ENCODE measurements at regions not wholly inside any gene's neighbourhood (a gene's known extent, or its start where the extent isn't known, plus 50 kb on each side); places are given as distances from the start of the nearest gene placed in this dataset.

- TF ChIP-seq CTCF (conservative IDR thresholded peaks at IDR 0.05; ENCODE audit: low read depth in 2 of 2) (no peak), EZH2 (IDR thresholded peaks at IDR 0.05; ENCODE audit: low read depth, unreplicated experiment) (no peak), CREB1 (CRISPR knock-in tag; IDR thresholded peaks at IDR 0.05; ENCODE audit: low read depth) (no peak), POLR2AphosphoS5 (IDR thresholded peaks at IDR 0.05; ENCODE audit: low read depth) (no peak), REST (IDR thresholded peaks at IDR 0.05; ENCODE audit: unreplicated experiment) (no peak), EZH2phosphoT487 (IDR thresholded peaks at IDR 0.05; ENCODE audit: unreplicated experiment) (no peak), ETS1 (IDR thresholded peaks at IDR 0.05) (no peak), JUNB (IDR thresholded peaks at IDR 0.05; ENCODE audit: unreplicated experiment) (no peak), ZNF114 (CRISPR knock-in tag; IDR thresholded peaks at IDR 0.05) (no peak), STAT1 (IDR thresholded peaks at IDR 0.05; ENCODE audit: unreplicated experiment) (no peak), ZNF331 (CRISPR knock-in tag; IDR thresholded peaks at IDR 0.05; ENCODE audit: low read depth) (no peak), NANOG (IDR thresholded peaks at IDR 0.05; ENCODE audit: borderline replicate concordance) (no peak), ZNF462 (CRISPR knock-in tag; IDR thresholded peaks at IDR 0.05) (no peak)
Measured at GRCh38 chr18:25923193-25923592, 167.2 kb downstream of the SS18 start.

Measured in GM23338 (cell line).